HEK293 (cell line): ENCODE measurements at regions not wholly inside any gene's neighbourhood (a gene's known extent, or its start where the extent isn't known, plus 50 kb on each side); places are given as distances from the start of the nearest gene placed in this dataset.

Experiments
- CTCF ChIP-seq: fragments of 450-650 bp; formaldehyde crosslinking; IDR thresholded peaks from 2 replicates; pipeline ENCODE4 v1.5.1; 2016; ENCODE audit warnings: missing biosample characterization, missing genetic modification characterization
- ZNF701 ChIP-seq: fragments of 450-650 bp; formaldehyde crosslinking; IDR thresholded peaks from 2 replicates; pipeline ENCODE4 v1.5.1; 2016; ENCODE audit warnings: missing biosample characterization, missing genetic modification characterization
- TF ChIP-seq, protein P1 (sequence below): fragments of 450-650 bp; formaldehyde crosslinking; IDR thresholded peaks from 2 replicates; pipeline ENCODE4 v1.5.1; 2016; ENCODE audit warnings: missing biosample characterization, missing genetic modification characterization

- no peak for TF ChIP-seq CTCF (tag by site-specific recombination)
- TF ChIP-seq ZNF701 (tag by site-specific recombination) = no peak
- TF ChIP-seq, protein P1, sequence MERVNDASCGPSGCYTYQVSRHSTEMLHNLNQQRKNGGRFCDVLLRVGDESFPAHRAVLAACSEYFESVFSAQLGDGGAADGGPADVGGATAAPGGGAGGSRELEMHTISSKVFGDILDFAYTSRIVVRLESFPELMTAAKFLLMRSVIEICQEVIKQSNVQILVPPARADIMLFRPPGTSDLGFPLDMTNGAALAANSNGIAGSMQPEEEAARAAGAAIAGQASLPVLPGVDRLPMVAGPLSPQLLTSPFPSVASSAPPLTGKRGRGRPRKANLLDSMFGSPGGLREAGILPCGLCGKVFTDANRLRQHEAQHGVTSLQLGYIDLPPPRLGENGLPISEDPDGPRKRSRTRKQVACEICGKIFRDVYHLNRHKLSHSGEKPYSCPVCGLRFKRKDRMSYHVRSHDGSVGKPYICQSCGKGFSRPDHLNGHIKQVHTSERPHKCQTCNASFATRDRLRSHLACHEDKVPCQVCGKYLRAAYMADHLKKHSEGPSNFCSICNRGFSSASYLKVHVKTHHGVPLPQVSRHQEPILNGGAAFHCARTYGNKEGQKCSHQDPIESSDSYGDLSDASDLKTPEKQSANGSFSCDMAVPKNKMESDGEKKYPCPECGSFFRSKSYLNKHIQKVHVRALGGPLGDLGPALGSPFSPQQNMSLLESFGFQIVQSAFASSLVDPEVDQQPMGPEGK = no peak
These were observed 88.7 kb upstream of the ATP10B start for GRCh38 chr5:160940725-160941124.
